GM12873 (cell line): ENCODE measurements at regions not wholly inside any gene's neighbourhood (a gene's known extent, or its start where the extent isn't known, plus 50 kb on each side); places are given as distances from the start of the nearest gene placed in this dataset.

Experiments used
- TF ChIP-seq, protein P1 (sequence below): IDR thresholded peaks from 2 replicates; pipeline ENCODE4 v1.5.1; 2012; ENCODE audit warnings: low read depth, mild to moderate bottlenecking, moderate library complexity, low read length, control low read depth; ENCODE audit not compliant: insufficient read depth; ENCODE audit errors: missing control alignments

DNA sequence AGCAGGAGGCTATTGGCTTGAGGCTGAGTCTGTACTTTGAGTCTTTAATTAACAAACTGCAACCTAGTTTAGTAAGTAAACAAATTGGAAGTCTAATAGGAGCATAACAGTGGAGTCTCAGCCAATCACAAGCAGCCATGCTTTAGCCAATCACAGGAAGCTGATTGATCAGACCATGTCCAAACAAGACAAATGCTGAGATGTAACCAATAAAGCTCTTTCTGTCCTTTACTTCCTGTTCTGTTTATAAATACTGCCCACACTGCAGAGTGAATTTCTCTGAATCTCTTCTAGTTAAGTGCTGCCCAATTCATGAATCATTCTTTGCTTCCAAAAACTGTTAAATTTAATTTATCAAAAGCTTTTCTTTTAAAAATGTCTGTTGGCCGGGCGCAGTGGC, 146.6 kb upstream of the DLX2 start:
- TF ChIP-seq, protein P1, sequence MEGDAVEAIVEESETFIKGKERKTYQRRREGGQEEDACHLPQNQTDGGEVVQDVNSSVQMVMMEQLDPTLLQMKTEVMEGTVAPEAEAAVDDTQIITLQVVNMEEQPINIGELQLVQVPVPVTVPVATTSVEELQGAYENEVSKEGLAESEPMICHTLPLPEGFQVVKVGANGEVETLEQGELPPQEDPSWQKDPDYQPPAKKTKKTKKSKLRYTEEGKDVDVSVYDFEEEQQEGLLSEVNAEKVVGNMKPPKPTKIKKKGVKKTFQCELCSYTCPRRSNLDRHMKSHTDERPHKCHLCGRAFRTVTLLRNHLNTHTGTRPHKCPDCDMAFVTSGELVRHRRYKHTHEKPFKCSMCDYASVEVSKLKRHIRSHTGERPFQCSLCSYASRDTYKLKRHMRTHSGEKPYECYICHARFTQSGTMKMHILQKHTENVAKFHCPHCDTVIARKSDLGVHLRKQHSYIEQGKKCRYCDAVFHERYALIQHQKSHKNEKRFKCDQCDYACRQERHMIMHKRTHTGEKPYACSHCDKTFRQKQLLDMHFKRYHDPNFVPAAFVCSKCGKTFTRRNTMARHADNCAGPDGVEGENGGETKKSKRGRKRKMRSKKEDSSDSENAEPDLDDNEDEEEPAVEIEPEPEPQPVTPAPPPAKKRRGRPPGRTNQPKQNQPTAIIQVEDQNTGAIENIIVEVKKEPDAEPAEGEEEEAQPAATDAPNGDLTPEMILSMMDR = no peak

DNA sequence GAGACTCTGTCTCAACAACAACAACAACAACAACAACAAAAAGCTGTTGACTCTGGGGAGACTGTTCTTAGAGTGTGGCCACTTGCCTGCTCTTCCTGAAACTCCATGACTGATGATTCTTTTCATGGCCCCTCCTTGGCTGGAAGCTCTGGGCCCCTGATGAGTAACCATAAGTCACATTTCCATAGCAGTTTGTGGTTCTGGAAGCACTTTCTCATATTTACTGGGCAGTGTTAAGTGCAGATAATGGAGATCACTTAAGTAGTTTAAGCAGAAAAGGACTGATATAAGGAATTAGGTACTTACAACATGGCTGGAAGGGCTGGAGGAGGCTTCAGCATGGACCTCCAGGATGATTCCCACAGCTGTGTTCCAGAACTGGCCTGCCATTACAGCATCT, 147.3 kb upstream of the DLX2 start:
- TF ChIP-seq, protein P1 = no peak

DNA sequence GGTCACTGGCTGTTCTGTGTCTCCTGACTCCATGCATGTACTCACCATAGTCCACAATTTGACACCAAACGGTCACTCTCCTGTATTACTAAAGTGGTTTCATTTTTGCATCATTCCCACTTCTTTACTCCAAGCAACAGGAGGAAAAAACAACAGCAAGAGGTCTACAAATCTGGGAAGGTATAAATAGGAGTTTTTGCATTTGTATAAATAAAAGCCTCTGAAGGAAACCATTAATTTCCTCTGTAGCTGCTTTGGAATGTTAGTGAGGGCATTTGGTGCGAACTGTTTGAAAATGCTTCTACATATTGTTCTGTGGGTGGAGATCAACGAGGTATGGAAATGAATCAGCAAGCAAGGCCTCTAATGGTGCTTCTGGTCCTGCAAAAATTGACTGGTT, 148.5 kb upstream of the DLX2 start:
- TF ChIP-seq, protein P1 = no peak

DNA sequence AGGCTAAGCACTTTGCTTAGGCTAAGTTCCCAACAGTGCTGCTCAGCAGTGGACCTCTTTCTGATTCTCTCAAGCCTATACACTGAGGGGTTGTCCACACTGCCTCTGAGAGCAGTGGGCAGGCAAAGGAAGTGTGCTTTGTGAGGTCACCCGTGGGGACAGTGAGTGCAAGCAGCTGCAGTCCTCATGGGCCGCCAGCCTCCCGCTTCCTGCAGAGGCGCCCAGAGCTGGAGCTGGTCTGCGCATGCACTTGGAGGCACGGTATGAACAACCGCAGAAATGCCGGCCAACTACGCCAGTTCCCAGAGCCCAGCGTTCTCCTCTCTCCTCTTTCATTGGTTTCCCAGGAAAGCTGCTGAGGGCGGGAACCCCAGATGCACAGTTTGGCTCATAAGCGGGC, 149.5 kb upstream of the DLX2 start:
- TF ChIP-seq, protein P1 = no peak

DNA sequence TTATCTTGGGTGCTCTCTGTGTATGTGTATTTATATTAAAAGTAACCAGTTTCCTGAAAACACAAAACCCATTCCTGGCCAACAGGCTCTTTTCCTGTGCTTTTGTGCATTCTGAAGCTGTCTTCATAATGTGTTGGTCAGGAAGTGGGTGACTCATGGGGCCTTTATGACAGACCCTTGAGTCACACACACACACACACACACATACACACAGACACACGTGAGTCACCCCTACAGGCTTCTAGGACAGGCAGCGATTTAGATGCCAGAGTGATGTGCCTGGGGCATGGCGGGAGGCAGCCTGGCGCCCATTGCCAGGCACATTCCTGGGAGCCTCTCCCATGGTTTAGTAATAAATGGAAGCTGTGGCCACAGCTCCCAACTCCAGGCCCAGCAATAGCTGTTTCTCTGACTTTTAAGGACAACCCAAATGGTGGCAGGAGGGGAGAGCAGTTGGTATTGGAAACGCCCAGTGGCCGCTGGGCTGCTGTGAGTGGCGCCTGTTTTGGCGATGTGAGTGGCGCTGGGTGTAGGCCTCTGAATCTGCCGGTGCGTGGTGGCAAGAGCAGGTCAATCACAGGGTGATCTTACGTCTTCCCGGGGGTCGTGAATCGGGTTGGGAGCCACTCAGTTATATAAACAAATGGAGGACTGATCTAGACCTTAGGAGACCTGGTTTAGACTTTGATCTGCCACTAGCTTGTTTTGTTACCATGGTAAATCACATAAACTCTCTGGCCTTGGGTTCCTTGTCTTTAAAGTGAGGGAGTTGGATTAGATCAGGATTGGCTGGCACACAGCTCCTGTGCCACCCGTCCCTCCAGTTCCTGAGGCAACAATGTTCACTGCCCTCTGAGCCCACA, 150.7 kb upstream of the DLX2 start:
- TF ChIP-seq, protein P1 = no peak

DNA sequence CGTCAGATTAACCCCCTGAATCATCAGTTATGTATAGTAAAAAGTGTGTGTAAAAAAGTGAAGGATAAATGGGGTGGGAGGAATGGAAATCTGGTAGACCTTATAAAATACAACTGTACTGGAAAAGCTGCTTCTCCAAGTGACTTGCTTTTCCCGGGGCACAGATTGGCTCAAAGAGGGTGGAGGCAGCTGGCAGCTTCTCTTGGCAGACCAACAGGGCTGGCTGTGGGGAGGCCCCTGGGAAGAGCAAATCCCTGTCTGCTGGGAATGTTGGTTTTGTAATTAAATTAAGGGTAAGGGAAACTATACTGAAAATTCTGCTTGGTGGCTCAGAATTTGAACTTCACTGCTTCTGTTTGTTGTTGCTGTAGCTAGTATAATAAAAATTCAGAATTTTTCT, 154.2 kb upstream of the DLX2 start:
- TF ChIP-seq, protein P1 = no peak

DNA sequence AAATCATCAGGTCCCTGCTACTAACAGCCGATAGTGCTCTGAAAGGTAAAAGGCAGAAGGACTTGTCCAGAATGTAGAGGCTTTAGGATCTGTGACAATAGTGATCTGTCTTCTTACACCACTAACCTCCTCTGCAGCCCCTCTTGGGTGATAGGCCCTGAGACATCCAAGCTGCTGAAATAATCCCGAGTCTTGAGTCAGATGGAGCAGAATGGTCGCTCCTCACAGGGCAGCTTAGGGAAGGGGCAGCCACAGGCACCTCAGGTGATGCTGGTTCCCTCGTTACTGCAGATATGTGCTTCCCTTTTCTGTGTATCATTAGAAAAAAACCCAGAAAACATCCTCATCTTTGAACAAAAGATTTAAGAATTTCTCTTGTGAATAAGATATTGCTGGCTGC, 157.1 kb upstream of the DLX2 start:
- TF ChIP-seq, protein P1 = no peak
